Erythroblast (primary cell): ENCODE measurements at regions not wholly inside any gene's neighbourhood (a gene's known extent, or its start where the extent isn't known, plus 50 kb on each side); places are given as distances from the start of the nearest gene placed in this dataset.

ENCODE experiments used
- GATA1 ChIP-seq: IDR thresholded peaks from 2 replicates; pipeline ENCODE4 v1.6.1; 2011; ENCODE audit warnings: low read depth, mild to moderate bottlenecking, control low read depth, low read length, moderate library complexity
- POLR2A ChIP-seq: IDR thresholded peaks from 2 replicates; pipeline ENCODE4 v1.6.1; 2011; ENCODE audit warnings: mild to moderate bottlenecking, low read length

DNA sequence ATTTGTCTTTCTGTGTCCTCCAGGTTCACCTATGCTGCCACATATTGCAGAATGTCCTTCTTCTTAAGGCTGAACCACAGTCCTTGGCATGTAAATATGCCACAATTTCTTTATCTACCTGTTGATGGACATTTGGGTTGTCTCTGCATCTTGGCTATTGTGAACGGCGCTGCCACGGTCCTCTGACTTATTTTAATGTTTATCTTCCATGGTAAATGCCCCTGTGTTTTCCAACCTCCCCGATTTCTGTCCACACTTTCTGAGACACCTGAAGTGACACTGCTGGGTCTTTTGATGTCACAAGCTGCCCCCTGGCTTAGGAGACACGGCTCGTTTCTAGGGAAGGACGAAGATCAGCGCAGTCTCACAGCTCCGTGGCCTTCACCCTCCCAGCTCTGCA lies 128.3 kb upstream of the PDE10A start:
- TF ChIP-seq POLR2A: no peak
- TF ChIP-seq GATA1: no peak
